ENCODE measurements at regions not wholly inside any gene's neighbourhood (a gene's known extent, or its start where the extent isn't known, plus 50 kb on each side); places are given as distances from the start of the nearest gene placed in this dataset.

DNA sequence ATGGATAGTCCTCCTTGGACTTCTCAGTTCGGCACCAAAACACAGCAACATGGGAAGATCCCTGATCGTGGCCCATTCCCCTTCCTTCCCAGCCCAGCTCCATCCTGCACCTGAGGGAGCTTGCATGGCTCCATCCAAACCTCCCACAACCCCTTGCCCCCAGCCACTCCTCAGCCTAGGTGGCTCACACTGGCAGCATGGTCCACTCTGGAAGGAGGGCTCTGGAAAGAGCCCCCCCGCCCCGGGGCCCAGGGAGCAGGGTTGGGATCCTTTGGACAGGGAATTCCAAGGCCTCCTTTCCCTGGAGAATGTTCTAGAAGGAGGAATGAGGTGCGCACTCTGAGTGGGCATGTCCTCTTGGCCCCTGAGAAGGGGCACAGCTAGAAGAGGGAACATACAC lies 62.8 kb upstream of the ID2 start:
- ATAC-seq (no peak), DNase-seq (ENCODE audit: low spot score) (no peak)

DNA sequence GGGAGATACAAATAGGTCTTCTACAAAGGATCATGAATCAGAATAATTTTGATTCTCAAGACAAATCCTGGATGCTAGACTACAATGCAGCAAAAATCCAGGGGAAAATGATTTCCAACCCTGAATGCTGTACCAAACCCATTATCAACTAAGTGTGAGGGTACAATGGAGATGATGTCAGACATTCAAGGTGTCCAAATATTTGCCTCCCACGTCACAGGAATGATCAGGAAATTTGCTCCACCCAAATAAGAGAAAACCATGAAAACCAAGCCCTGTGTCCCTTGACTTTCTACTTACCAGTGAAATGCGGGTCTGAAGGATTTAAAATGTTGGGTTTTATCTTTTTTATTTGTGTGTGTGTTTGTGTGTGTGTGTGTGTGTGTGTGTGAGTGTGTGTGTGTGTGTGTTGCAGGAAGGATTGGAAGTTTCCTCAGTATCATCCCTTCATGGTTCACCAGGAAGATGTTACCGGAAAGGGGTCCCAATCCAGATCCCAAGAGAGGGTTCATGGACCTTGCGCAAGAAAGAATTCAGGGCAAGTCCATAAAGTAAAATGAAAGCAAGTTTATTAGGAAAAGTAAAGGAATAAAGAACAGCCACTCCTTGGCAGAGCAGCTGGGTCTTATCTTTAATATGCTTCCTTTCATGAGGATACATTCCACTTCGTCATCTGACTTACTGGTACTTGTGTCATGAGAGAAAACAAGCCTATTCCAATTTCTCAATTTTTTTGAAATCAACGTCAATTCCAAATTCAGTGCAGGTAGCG lies 61.1 kb upstream of the ID2 start:
- no peak for ATAC-seq
- DNase-seq (ENCODE audit: low spot score) = no peak

DNA sequence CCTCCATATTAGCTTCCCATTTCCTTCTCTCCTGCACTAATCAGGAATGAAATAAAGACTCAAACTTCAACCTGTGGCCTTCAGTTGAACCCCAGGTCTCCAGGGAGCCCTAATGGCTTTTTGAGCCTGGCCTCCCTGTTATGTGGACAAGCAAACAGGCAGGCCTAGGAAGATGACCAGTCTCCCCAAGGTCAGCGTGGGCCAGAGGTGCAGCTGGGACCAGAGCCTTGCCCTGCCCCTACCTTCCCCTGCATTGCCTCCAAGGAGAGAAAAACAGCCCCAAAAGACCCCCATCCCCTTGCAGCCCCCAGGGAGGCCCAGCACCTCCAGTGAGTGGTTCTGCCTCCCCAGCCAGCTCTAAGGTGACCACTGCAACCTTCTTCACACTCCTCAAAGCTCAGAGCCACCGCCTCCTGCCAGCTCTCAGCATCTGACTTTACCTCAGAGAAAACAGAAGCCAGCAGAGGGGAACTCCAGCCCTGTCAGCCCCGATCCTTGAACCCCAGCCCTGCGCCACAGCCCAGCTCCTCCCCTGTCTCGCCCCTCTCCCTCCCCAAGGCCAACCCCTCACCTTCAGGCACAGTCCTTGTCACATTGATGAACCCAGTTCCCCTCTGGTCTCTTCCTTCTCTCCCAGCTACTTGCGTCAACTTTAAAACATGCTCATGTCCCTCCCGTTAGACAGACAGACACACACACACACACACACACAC lies 59.5 kb upstream of the ID2 start:
- no peak for DNase-seq (ENCODE audit: low spot score)

DNA sequence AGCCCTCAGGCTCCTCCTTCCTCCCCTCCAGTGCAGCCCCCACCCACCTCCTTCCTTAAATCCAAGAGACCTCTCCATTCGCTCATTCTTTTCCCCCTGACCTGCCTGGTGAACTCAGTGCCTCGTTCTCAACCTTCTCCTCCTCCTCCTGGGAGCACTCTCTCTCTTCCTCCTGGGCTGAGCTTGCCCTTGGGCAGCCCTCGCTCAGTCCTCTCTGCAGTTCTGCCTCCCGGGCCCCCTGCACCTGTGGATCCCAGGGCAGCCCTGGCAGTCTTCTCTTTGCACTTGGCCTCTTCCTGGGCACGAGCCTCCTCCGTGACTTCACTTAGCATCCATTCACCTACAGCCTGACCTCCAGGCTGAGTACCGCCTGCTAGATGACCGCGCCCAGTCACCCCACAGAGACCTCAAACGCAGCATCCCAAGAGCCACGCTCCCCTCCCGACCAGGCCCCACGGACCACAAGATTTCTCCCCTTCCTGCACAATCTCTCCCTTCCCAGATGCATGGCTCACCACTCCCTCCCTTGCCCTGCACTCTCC lies 58.9 kb upstream of the ID2 start:
- ATAC-seq (no peak), DNase-seq (ENCODE audit: low spot score) (no peak)

More for the DNA sequence above, 59.5 kb upstream of the ID2 start:
- no peak for ATAC-seq

DNA sequence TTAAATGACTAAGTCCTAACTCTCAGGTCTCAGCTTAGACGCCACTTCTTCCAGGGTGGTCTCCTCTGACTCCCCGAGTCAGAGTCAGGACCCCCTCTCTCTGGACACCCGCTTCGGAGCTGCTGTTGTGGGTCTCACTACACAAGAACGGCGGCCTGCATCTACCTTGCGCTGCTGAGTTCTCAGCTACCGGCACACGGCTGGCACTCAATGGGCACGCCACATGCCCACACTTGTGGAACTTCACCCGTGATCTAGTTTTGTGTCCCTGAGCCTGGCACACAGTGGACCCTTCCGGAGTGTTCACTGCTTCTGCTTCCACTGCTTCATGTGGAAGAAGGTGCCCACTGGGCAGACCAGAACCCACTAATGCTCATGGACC lies 58.3 kb upstream of the ID2 start:
- no peak for DNase-seq (ENCODE audit: low spot score)
- no peak for ATAC-seq

DNA sequence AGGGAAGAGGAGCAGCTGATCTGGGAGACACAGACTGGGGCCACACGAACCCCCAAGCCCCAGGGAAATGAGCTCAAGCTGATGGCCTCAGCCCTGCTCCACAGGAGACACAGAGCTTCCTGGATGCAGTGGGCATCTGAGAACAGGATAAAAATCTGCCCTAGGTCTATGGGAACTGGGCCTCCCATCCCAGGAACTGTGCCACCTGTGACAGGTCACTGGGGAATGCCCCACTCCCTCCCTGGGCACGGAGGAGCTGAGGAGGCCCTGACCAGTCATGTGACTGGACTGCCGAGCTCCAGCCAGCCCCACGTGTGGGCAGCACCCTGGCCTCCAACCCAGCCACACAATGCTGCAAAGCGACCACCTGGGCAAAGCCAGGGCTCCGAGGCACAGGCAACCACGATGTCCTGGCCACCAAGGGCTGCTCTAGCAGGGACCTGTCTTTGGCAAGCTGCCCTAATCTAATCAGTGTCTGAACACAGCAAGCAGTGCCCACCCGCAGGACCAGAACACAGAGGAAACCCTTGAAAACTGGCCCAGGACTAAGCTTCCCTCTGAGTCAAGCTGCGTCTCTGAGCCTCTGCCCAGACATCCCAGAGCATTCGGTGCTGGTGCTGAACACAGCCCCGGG lies 57.8 kb upstream of the ID2 start:
- DNase-seq (ENCODE audit: low spot score) (peak; percentile 78), ATAC-seq (peak; percentile 57)

DNA sequence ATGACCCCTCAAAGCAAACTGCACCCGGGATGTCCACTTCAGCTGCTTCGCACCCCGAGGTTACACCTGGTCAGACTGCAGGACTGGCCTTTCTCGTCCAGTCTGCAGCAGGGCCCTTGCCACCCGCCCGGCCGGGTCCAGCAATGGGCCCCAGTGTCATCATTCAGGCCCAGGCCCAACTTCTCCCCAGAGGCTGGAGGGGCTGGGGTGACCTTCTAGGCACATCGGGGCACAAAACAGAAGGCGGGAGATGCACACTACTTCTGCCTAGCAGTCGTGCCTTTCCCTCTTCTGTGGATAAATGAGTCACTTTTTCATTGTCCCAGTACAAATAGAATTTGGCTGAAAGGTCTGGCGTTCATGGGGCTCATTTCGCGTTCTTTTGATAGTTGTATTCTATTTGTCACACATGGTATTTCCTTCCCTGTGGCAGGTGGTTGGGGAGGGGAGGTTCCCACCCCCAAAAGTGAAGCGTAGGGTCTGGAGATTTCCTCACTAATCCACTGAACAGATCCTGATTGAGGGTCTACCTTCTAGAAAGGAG lies 56.9 kb upstream of the ID2 start:
- DNase-seq (ENCODE audit: low spot score) = no peak

DNA sequence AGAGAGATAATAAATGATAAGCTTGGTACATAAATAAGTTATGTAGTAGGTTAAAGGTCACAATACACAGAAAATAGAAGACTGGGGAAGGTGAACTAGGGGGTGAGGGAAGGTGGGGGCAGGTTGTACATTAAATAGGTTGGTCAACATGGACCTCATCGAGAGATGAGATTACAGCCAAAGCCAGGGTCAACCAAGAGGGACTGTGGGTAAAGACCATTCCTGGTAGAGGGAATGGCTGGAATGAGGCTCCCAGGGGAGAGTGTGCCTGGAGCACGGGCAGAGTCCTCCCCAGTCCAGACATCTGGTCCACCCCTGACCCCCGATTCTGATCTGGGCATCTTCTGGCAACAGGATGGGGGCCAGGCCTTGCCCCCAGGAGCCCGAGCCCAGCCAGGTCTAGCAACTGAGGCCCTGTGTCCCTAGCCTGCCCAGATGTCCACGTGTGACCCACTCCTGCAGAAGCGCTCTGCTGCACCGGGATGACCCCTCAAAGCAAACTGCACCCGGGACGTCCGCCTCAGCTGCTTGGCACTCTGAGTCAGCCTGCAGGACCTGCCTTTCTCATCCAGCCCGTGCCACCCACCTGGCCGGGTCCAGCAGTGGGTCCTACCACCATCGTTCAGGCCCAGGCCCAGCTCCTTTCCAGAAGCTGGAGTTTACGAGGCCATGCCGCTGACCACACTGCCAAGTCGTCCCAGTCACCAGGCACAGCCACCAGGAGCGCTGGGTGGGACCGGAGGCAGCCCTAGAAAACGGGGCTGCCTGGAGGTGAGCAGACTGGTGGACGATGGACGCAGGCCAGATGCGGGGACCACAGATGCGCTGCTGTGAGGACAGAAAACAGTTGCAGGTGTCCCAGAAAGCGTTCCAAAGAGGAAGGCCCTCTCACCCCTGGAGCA lies 56.2 kb upstream of the ID2 start:
- DNase-seq (ENCODE audit: low spot score) (peak; percentile 74), ATAC-seq (peak; percentile 62)

More for the DNA sequence above, 56.9 kb upstream of the ID2 start:
- peak; percentile 2 for ATAC-seq

DNA sequence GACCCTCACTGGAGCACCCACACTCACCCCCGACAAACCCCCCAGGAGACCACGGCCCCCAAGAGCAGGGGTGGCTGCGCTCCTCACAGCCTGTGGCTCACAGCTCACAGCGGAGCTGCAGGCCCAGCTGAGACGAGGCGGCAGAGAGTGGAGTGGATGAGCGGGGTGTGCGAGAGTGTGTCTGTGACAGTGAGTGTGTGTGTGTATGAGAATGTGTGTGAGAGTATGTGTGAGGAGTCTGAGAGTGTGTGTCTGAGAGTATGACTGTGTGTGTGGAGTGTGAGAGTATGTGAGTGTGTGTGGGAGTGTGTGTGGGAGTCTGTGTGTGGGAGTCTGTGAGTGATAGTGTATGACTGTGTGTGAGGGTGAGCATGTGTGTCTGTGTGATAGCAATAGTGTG lies 55.3 kb upstream of the ID2 start:
- ATAC-seq = peak; percentile 0

DNA sequence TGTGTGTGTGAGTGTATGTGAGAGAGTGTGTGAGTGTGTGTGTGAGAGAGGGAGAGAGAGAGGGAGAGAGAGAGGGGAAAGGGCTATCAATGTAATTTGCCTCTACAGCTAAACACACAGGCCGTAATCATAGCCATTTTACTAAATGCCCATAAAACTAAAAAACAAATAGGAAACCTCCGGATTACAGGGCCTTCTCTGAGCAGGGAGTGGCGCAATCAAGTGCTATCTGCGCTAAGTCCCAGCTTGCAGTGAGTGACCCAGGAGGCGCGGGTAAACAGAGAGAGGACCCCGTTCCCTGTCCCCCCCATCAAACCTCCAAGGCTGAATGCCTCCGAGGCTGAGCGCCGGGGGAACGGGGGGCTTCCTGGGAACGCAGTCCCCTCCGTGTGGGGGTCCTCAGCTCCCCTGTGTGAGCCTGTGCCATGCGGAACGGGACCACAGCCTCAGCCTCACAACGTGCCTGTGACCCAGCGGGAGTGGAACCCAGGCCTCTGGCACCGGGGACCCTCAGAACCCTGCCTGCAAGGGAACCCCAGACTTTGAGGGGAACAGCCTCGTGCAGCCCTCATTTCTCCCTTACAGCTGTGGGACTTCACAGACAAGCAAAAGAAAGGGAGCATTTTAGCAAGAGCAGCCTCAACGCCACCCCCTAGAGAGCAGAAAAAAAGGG lies 54.7 kb upstream of the ID2 start:
- peak; percentile 60 for ATAC-seq

More for the DNA sequence above, 55.3 kb upstream of the ID2 start:
- DNase-seq (ENCODE audit: low spot score) = no peak

DNA sequence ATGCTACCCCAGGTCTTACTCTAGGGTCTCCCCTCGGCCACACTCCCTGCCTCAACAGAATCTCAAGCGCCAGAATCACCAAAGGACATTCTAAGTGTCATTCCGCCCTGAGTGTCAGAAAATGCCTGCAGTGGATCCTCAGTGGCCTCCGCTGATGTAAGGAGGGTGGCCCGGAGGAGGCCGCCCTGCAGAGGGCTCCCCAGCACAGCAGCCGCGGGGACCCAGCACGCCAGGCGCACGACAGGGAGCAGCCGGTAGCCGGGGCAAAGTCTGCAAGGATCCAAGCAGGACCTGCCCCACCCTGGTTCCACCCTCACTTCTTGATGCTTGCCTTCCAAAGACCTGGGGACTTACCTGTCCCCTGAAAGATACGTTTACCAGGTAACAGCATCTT lies 54.2 kb upstream of the ID2 start:
- ATAC-seq (peak; percentile 69), DNase-seq (ENCODE audit: low spot score) (peak; percentile 72)

More for the DNA sequence above, 54.7 kb upstream of the ID2 start:
- no peak for DNase-seq (ENCODE audit: low spot score)

DNA sequence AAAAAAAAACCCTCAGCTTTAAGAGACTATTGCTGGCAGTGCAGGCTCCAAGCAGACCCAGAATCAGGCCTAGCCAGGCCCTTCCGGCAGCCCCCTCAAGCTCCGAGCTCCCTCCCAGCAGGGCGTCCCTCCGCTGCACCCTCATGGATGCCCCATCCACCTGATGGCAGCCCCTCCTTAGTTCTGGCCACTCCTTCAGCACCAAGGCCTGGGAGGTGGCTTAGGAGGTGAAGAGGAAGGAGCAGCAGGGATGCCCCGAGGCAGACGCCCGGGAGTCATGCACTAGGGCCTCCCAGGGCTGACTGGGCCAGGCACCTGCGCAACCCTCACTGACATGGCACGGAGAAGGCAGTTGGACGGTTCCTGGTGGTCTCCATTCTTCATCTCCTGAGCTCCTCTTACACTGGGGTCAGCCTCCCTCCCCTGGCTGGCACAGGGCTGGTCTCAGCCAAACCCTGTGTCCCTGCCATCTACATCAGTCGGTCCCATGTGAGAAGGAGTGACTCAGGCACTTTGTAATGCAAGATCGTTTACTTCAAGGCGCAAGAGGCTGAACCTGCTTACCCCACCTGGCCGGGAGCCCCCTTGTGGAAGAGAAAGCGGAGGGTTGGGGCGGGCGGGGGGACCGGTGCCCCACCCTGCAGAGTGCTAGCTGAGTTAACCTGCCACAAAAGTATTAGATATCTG lies 53.5 kb upstream of the ID2 start:
- DNase-seq (ENCODE audit: low spot score) = no peak
- ATAC-seq = no peak

DNA sequence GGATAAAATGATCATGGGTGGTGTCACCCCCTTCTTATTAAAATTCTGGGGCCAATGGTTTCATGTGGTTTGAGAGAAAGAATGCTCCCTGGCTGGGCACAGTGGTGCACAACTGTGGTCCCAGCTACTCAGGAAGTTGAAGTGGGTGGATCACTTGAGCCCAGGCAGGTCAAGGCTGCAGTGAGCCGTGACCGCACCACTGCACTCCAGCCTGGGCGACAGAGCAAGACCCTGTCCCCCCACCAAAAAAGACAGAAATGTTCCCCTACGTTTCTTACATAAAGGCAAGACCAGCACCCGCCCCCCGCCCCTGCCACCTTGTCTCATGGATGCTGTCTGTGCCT lies 53.0 kb upstream of the ID2 start:
- ATAC-seq (no peak), DNase-seq (ENCODE audit: low spot score) (no peak)

DNA sequence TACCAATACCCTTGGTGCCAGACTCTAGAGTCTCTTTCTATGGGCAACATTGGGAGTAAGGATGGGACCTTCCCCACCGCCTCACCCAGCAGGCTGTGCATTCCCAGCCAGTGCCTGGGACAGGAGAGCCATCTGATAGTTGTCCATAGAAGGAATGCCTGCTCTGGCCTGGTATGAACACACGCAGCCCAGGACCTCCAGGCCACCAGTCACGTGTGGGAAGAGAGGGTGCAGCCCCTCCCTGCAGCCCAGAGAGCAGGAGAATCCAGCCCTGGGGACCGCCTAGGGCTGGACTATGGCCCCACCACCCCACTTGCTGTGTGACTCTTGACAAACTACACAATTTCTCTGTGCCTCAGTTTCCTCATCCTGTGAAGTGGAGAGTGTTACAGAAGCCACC lies 52.5 kb upstream of the ID2 start:
- DNase-seq (ENCODE audit: low spot score) (no peak), ATAC-seq (no peak)

DNA sequence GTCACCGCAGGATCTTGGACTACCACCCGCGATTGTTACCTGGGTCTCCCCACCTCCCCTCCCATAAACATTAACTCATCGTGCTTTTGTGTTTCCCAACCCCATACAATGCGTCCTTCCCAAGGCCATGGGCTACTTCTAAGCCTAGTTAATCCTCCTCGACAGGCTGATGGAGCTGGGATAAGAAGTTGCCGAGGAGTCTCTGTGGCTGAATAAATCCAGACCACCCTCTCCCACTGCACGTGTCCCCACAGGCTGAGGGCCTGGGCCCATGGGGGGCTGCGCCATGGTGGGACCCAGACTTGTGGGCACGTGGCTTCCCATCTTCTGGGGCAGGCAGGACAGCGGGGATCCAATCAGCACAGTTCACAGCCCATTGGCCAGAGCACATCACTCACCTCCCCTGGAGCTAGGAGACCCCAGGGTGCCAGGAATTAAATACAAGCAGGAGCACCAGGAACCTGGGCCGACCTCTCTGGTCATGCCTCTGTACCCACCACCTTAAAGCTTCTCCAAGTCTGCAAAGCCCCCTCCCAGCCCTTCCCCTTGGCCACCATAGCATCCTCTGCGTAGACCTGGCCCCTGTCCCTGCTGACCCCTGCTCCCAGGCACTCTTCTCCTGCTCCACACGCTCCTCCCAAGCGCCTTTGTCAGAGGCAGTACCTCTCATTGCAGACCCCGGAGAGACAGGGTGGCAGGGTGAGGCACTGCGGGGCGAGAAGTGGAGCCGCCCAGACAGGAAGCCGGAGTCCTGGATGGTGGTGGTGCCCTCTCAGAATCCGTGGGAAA lies 51.0 kb upstream of the ID2 start:
- ATAC-seq (no peak), DNase-seq (ENCODE audit: low spot score) (no peak)

DNA sequence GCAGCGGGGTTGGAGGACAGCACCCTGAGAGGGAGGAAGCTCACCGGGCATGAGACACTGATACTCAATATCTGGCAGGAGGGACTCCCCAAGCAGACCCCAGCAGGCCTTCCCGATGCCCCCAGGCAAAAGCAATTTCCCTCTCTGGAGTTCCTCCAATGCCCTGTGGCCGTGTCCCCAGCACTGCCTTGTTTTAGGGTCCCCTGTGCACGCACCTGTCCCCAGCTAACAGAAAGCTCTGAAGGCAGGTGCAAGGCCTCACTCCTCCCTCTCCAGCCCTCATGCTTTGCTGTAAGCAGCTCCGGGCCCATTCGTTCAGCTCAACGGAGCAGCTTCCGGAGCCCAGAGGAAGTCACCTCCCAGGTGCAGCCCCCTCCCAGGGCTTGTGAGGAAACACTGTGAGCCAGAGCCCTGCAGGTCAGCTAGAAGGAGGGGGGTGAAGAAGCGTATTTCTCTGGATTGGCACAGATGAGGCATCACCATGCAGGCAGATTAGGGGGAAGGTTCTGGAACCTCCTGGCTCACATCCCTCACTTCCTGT lies 50.3 kb upstream of the ID2 start:
- DNase-seq (ENCODE audit: low spot score) = no peak
- no peak for ATAC-seq
